ENCODE measurements at regions not wholly inside any gene's neighbourhood (a gene's known extent, or its start where the extent isn't known, plus 50 kb on each side); places are given as distances from the start of the nearest gene placed in this dataset.
"Not testable (repeated sequence)": the region's sequence is repeated elsewhere in the genome, so short reads cannot be mapped to it uniquely, and the experiment has no call there.

- TF ChIP-seq TCF4 (CRISPR knock-in tag; IDR thresholded peaks at IDR 0.05; ENCODE audit: borderline replicate concordance); ZNF8 (CRISPR knock-in tag; IDR thresholded peaks at IDR 0.05): not testable (repeated sequence)
These were observed 387.5 kb downstream of the PREX1 start for GRCh38 chr20:48440261-48440660.

All from SK-N-SH treated with all-trans-retinoic acid at 6 μM for 48 hours (cell line).